H9 (cell line): ENCODE measurements at regions not wholly inside any gene's neighbourhood (a gene's known extent, or its start where the extent isn't known, plus 50 kb on each side); places are given as distances from the start of the nearest gene placed in this dataset.

ENCODE experiments used
- DNase-seq: peaks from one replicate; pipeline ENCODE4 v3.0.0-alpha.2; 2017
- H2AFZ ChIP-seq: one replicate; pipeline ENCODE4 v1.6.1; 2013; ENCODE audit warnings: mild to moderate bottlenecking, low read length, control low read depth, moderate library complexity
- H2AK5ac ChIP-seq: 2 replicates; pipeline ENCODE4 v1.6.1; 2013; ENCODE audit warnings: low read length, control low read depth, mixed read lengths; ENCODE audit not compliant: insufficient read length
- H2BK120ac ChIP-seq: one replicate; pipeline ENCODE4 v1.6.1; 2013; ENCODE audit warnings: low read depth, mild to moderate bottlenecking, low read length, control low read depth, inconsistent platforms; ENCODE audit not compliant: poor library complexity, severe bottlenecking
- H2BK12ac ChIP-seq: 2 replicates; pipeline ENCODE4 v1.6.1; 2013; ENCODE audit warnings: low read length, control low read depth, mixed read lengths, low read depth; ENCODE audit not compliant: insufficient read length
- H2BK15ac ChIP-seq: 2 replicates; pipeline ENCODE4 v1.6.1; 2013; ENCODE audit warnings: low read depth, low read length, control low read depth
- H2BK20ac ChIP-seq: one replicate; pipeline ENCODE4 v1.6.1; 2013; ENCODE audit warnings: low read depth, mild to moderate bottlenecking, low read length, control low read depth, inconsistent platforms; ENCODE audit not compliant: poor library complexity, severe bottlenecking
- H2BK5ac ChIP-seq: 2 replicates; pipeline ENCODE4 v1.6.1; 2013; ENCODE audit warnings: low read length, control low read depth, mixed read lengths; ENCODE audit not compliant: insufficient read length
- H3K14ac ChIP-seq: 2 replicates; pipeline ENCODE4 v1.6.1; 2013; ENCODE audit warnings: low read length, control low read depth; ENCODE audit not compliant: insufficient read depth
- H3K18ac ChIP-seq: 2 replicates; pipeline ENCODE4 v1.6.1; 2013; ENCODE audit warnings: low read depth, mild to moderate bottlenecking, mixed read lengths, low read length, control low read depth; ENCODE audit not compliant: insufficient read length
- H3K23ac ChIP-seq: 2 replicates; pipeline ENCODE4 v1.6.1; 2013; ENCODE audit warnings: low read length, control low read depth, mixed read lengths, low read depth; ENCODE audit not compliant: insufficient read length
- H3K23me2 ChIP-seq: 2 replicates; pipeline ENCODE4 v1.6.1; 2013; ENCODE audit warnings: low read depth, mild to moderate bottlenecking, mixed read lengths, low read length, control low read depth; ENCODE audit not compliant: insufficient read length, poor library complexity, severe bottlenecking
- H3K27ac ChIP-seq: 2 replicates; pipeline ENCODE4 v1.5.1; 2013; ENCODE audit warnings: low read length, control low read depth, mixed read lengths, low read depth; ENCODE audit not compliant: insufficient read length
- H3K27me3 ChIP-seq: 2 replicates; pipeline ENCODE4 v1.6.1; 2013; ENCODE audit warnings: low read length, control low read depth, inconsistent platforms; ENCODE audit not compliant: insufficient read depth
- H3K4ac ChIP-seq: 2 replicates; pipeline ENCODE4 v1.6.1; 2013; ENCODE audit warnings: low read depth, mild to moderate bottlenecking, control low read depth, inconsistent platforms, low read length, moderate library complexity
- H3K4me1 ChIP-seq: 2 replicates; pipeline ENCODE4 v1.6.1; 2013; ENCODE audit warnings: low read length, control low read depth, inconsistent platforms; ENCODE audit not compliant: insufficient read depth
- H3K4me2 ChIP-seq: 2 replicates; pipeline ENCODE4 v1.6.1; 2013; ENCODE audit warnings: low read length, control low read depth, mixed read lengths; ENCODE audit not compliant: insufficient read length, insufficient read depth
- H3K56ac ChIP-seq: 2 replicates; pipeline ENCODE4 v1.6.1; 2013; ENCODE audit warnings: low read depth, mild to moderate bottlenecking, mixed read lengths, low read length, control low read depth; ENCODE audit not compliant: insufficient read length
- H3K79me1 ChIP-seq: 2 replicates; pipeline ENCODE4 v1.6.1; 2013; ENCODE audit warnings: low read depth, mild to moderate bottlenecking, moderate library complexity, low read length, control low read depth, inconsistent platforms; ENCODE audit not compliant: insufficient read depth, poor library complexity, severe bottlenecking
- H3K79me2 ChIP-seq: 2 replicates; pipeline ENCODE4 v1.6.1; 2013; ENCODE audit warnings: low read length, control low read depth, inconsistent platforms; ENCODE audit not compliant: insufficient read depth
- H3K9ac ChIP-seq: 2 replicates; pipeline ENCODE4 v1.6.1; 2013; ENCODE audit warnings: low read length, control low read depth, mixed read lengths; ENCODE audit not compliant: insufficient read length; ENCODE audit errors: extremely low read depth
- H3K9me3 ChIP-seq: one replicate; pipeline ENCODE4 v1.6.1; 2013; ENCODE audit warnings: low read depth, low read length, inconsistent platforms; ENCODE audit not compliant: control insufficient read depth
- H3T11ph ChIP-seq: one replicate; pipeline ENCODE4 v1.6.1; 2013; ENCODE audit warnings: mild to moderate bottlenecking, low read length, control low read depth, inconsistent platforms
- H4K20me1 ChIP-seq: one replicate; pipeline ENCODE4 v1.6.1; 2013; ENCODE audit not compliant: control insufficient read depth, insufficient read length, insufficient read depth
- H4K5ac ChIP-seq: 2 replicates; pipeline ENCODE4 v1.6.1; 2013; ENCODE audit warnings: low read depth, mild to moderate bottlenecking, mixed read lengths, low read length, control low read depth; ENCODE audit not compliant: insufficient read length
- H4K8ac ChIP-seq: replicated peaks from 2 replicates; pipeline ENCODE4 v1.6.1; 2013; ENCODE audit warnings: low read length, control low read depth, mixed read lengths, low read depth; ENCODE audit not compliant: insufficient read length
- H4K91ac ChIP-seq: 2 replicates; pipeline ENCODE4 v1.6.1; 2013; ENCODE audit warnings: low read depth, mild to moderate bottlenecking, moderate library complexity, mixed read lengths, low read length, control low read depth; ENCODE audit not compliant: insufficient read length
- H3K27ac Mint-ChIP-seq, 3 experiments: 2 replicates in 2 of 3; 3 replicates in 1 of 3; pipeline ENCODE4 v1.8.0; 2020 to 2021; ENCODE audit warnings: mixed read lengths in 3 of 3, mild to moderate bottlenecking in 1 of 3, moderate library complexity in 1 of 3
- H3K27me3 Mint-ChIP-seq: 2 replicates; pipeline ENCODE4 v1.8.0; 2021; ENCODE audit warnings: low read depth, mild to moderate bottlenecking, moderate library complexity, mixed read lengths
- H3K36me3 Mint-ChIP-seq, 3 experiments: 2 replicates in 2 of 3; 3 replicates in 1 of 3; pipeline ENCODE4 v1.8.0; 2020 to 2021; ENCODE audit warnings: low read depth in 3 of 3, mixed read lengths in 3 of 3; ENCODE audit not compliant: insufficient read depth in 1 of 3
- H3K4me1 Mint-ChIP-seq, 2 experiments: 2 replicates each; pipeline ENCODE4 v1.8.0; 2020; ENCODE audit warnings: mixed read lengths in 2 of 2
- H3K4me3 Mint-ChIP-seq, 2 experiments: 2 replicates in 1 of 2; 3 replicates in 1 of 2; pipeline ENCODE4 v1.8.0; 2020 to 2021; ENCODE audit warnings: mild to moderate bottlenecking in 2 of 2, mixed read lengths in 2 of 2, moderate library complexity in 1 of 2
- H3K9me3 Mint-ChIP-seq, 2 experiments: 2 replicates in 1 of 2; 3 replicates in 1 of 2; pipeline ENCODE4 v1.8.0; 2020; ENCODE audit warnings: mild to moderate bottlenecking in 2 of 2, mixed read lengths in 2 of 2, moderate library complexity in 1 of 2
- CTCF ChIP-seq: fragments of 200-600 bp; sonication (generic); conservative IDR thresholded peaks from 3 replicates; pipeline ENCODE4 v1.8.0; 2021; ENCODE audit warnings: antibody characterized with exemption, mild to moderate bottlenecking
- WGBS: extraction: QIAGEN DNeasy Blood & Tissue Kit; methylation state at CpG from one replicate; pipeline ENCODE4 v1.1.7; 2013; ENCODE audit warnings: missing lambda C conversion rate, low lambda C conversion rate, mixed read lengths; ENCODE audit not compliant: insufficient read length; ENCODE audit errors: extremely low coverage; 5-methylcytosine and 5-hydroxymethylcytosine counted together

- Histone ChIP-seq H3K4me1 (no peaks in the 10 kb centered on the region), H3K27ac (no peak overlapping the region), H4K20me1 (no peaks in the 10 kb centered on the region), H2AK5ac (no peak overlapping the region), H2BK20ac (no peak overlapping the region), H3K79me2 (no peaks in the 10 kb centered on the region), H3K18ac (no peak overlapping the region), H4K5ac (no peak overlapping the region), H3K27me3 (no peaks in the 10 kb centered on the region), H3K9me3 (no peaks in the 10 kb centered on the region), H3K23ac (no peak overlapping the region), H3K56ac (no peak overlapping the region), H2BK12ac (no peak overlapping the region), H3K79me1 (no peaks in the 10 kb centered on the region), H3K4ac (no peak overlapping the region), H2BK5ac (no peak overlapping the region), H3K9ac (no peak overlapping the region), H2BK120ac (peak overlapping the region; percentile 61), H2BK15ac (no peak overlapping the region), H3K4me2 (no peak overlapping the region), H3K23me2 (no peaks in the 10 kb centered on the region), H4K8ac (no peak overlapping the region), H3K14ac (no peak overlapping the region), H2AFZ (no peak overlapping the region), H4K91ac (no peak overlapping the region), H3T11ph (no peak overlapping the region)
- Mint-ChIP-seq H3K9me3 (peaks cover 0 to 6% of the 10 kb centered on the region in 2 experiments; a peak in 2 of 5 replicates), H3K4me1 (peaks cover 12 to 20% of the 10 kb centered on the region in 2 experiments), H3K4me3 (no peak overlapping the region), H3K27ac (no peak overlapping the region), H3K36me3 (no peaks in the 10 kb centered on the region), H3K27me3 (no peaks in the 10 kb centered on the region)
- no peak for TF ChIP-seq CTCF
- WGBS = no CpG with 5 or more reads among the region's 4 CpGs
- DNase-seq = no peak
Observed at GRCh38 chr19:20273951-20274570, 107.0 kb downstream of the ZNF486 start.
